Stomach (tissue), 4 donors: ENCODE measurements at regions not wholly inside any gene's neighbourhood (a gene's known extent, or its start where the extent isn't known, plus 50 kb on each side); places are given as distances from the start of the nearest gene placed in this dataset.
A peak's percentile ranks its signal among the peaks of the same experiment; 100 is the strongest.

ENCODE experiments used
- POLR2A ChIP-seq, 4 donors: fragments of 450-650 bp; IDR thresholded peaks; one replicate each; pipeline ENCODE4 v1.6.1; 2016; ENCODE audit warnings: antibody characterized with exemption in 4 of 4, control low read depth in 2 of 4, mild to moderate bottlenecking in 1 of 4, moderate library complexity in 1 of 4
- POLR2AphosphoS5 ChIP-seq, 3 donors: sonication (generic); formaldehyde crosslinking; IDR thresholded peaks; one replicate each; pipeline ENCODE4 v1.6.1; 2016; ENCODE audit warnings: antibody characterized with exemption in 3 of 3
- TF ChIP-seq, protein P1 (sequence below), 7 experiments: fragments of 450-650 bp in 4 of 7; fragments of 200-600 bp in 3 of 7; sonication (generic) in 3 of 7; IDR thresholded peaks; one replicate each; pipeline ENCODE4 v1.5.1; 2016 to 2019; ENCODE audit warnings: antibody characterized with exemption in 7 of 7, control low read depth in 2 of 7, mild to moderate bottlenecking in 1 of 7

DNA sequence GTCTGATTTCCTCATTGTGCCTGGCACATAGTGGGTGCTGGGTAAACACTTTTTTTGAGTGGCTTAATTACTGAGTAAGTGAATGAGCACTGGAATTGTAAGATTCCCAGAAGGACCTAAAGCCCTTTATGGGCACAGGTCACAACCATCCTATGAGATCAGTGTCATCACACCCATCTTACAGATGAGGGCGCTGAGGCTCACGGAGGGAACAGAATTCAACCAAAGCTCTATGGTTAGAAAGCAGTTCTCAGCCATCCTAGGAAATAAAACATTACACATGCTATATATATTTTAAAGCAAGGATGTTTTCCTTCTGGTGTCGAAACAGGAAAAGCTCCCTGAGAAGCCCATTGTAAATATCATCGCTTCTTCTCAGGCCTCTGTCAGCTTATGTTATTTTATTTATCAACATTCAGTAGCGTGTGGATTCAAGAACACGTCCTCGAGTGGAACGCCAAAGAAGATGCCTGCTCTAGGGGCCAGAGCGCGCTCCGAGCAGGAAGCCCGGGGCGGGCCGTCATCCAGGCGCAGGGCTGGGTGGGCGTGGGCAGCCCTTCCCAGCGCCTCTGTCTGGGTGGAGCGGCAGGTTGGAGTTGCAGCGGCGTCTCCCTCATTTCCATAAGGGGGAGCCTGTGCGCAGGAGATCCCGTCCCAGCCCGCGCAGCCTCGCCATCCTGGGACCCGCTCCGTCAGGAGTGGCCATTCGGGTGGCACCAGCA, 155.8 kb upstream of the SMIM23 start:
- TF ChIP-seq, protein P1, sequence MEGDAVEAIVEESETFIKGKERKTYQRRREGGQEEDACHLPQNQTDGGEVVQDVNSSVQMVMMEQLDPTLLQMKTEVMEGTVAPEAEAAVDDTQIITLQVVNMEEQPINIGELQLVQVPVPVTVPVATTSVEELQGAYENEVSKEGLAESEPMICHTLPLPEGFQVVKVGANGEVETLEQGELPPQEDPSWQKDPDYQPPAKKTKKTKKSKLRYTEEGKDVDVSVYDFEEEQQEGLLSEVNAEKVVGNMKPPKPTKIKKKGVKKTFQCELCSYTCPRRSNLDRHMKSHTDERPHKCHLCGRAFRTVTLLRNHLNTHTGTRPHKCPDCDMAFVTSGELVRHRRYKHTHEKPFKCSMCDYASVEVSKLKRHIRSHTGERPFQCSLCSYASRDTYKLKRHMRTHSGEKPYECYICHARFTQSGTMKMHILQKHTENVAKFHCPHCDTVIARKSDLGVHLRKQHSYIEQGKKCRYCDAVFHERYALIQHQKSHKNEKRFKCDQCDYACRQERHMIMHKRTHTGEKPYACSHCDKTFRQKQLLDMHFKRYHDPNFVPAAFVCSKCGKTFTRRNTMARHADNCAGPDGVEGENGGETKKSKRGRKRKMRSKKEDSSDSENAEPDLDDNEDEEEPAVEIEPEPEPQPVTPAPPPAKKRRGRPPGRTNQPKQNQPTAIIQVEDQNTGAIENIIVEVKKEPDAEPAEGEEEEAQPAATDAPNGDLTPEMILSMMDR (IDR thresholded peaks at IDR 0.05): peak in 2 of 7 experiments; percentile 30 to 36
- no peak for TF ChIP-seq POLR2A (IDR thresholded peaks at IDR 0.05)
- no peak for TF ChIP-seq POLR2AphosphoS5 (IDR thresholded peaks at IDR 0.05)
